Thyroid gland (tissue), 4 donors: ENCODE measurements at regions not wholly inside any gene's neighbourhood (a gene's known extent, or its start where the extent isn't known, plus 50 kb on each side); places are given as distances from the start of the nearest gene placed in this dataset.

Experiments
- CTCF ChIP-seq, 6 experiments: fragments of 200-600 bp in 3 of 6; fragments of 450-650 bp in 3 of 6; sonication (generic) in 3 of 6; IDR thresholded peaks; one replicate each; pipeline ENCODE4 v1.5.1; 2016 to 2019; ENCODE audit warnings: antibody characterized with exemption in 6 of 6, mild to moderate bottlenecking in 2 of 6, inconsistent platforms in 1 of 6, moderate library complexity in 1 of 6
- POLR2A ChIP-seq, 2 donors: fragments of 450-650 bp; IDR thresholded peaks; one replicate each; pipeline ENCODE4 v1.6.1; 2017; ENCODE audit warnings: antibody characterized with exemption in 2 of 2, mild to moderate bottlenecking in 2 of 2, moderate library complexity in 1 of 2

DNA sequence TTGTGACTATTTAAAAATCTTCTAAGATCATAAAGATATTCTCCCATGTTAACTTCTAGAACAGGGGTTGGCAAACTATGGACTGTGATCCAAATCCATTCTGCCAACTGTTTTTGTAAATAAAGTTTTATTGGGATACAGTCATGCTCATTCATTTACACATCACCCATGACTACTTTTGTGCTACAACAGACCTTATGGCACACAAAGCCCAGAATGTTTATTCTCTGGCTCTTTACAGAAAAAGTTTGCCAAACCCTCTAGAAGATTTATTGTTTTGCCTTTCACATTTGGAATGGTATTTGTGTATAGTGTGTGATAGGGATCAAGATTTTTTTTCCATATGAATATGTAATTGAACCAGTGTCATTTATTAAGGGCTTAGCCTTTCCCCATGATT lies 341.7 kb downstream of the CD83 start:
- TF ChIP-seq CTCF (IDR thresholded peaks at IDR 0.05) (no peak), POLR2A (IDR thresholded peaks at IDR 0.05) (no peak)
